ENCODE measurements at regions not wholly inside any gene's neighbourhood (a gene's known extent, or its start where the extent isn't known, plus 50 kb on each side); places are given as distances from the start of the nearest gene placed in this dataset.
"Not testable (repeated sequence)": the region's sequence is repeated elsewhere in the genome, so short reads cannot be mapped to it uniquely, and the experiment has no call there.

- intact Hi-C loops (cut with DNase I), result no loop called here
- ATAC-seq (ENCODE audit: poor library complexity), result peak; percentile 90
- no peak for DNase-seq
These were observed 434.2 kb downstream of the PPARGC1A start for GRCh38 chr4:23455456-23456158.

- intact Hi-C loops (cut with DNase I), result no loop called here
- no peak for DNase-seq
- no peak for ATAC-seq (ENCODE audit: poor library complexity)
These were observed 448.2 kb downstream of the PPARGC1A start for GRCh38 chr4:23441530-23442069.

DNA sequence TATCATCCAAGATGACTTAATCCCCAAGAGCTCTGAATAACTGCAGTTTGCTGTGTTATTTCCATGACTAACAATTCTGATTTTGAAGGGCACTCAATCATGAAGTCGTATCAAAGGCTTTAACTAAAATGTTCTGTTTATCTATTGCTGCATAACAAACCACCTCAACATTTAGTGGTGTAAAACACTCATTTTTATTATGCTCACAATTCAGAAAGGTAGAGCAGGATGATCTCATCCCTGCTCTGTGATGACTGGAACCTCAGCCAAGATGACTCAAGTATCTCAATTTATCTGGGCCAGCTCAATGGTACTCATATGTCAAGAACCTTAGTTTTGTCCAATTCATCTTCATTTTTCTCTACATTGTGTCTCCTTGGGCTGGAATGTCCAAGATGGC lies 451.1 kb downstream of the PPARGC1A start:
- intact Hi-C loops (cut with DNase I), result loop anchor here (2.0 kb wide), 1 partner anchor 14 kb away; no protein-coding TSS in a partner anchor
- DNase-seq, result no peak
- ATAC-seq (ENCODE audit: poor library complexity), result no peak

DNA sequence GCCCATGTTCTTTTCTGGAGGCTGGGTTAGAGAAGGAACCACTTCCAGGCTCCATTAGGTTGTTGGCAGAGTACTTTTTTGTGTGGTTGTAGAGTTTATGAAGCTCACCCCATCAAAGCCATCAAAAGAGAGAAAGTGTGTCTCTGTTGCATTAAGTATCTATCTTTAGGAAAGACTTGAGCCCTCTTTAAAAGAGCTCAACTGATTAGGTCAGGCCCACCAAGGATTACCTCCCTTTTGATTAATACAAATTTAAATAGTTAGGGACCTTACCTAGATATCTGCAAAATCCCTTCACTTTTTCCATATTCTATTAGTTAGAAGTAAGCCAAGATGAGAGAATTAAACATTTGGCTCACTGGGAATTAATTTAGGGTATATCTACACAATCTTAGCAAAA lies 460.4 kb downstream of the PPARGC1A start:
- DNase-seq (no peak), ATAC-seq (ENCODE audit: poor library complexity) (no peak)
- intact Hi-C loops (cut with DNase I), result no loop called here

- DNase-seq (no peak), ATAC-seq (ENCODE audit: poor library complexity) (no peak)
- intact Hi-C loops (cut with DNase I), result no loop called here
These were observed 464.3 kb downstream of the PPARGC1A start for GRCh38 chr4:23425570-23425969.

DNA sequence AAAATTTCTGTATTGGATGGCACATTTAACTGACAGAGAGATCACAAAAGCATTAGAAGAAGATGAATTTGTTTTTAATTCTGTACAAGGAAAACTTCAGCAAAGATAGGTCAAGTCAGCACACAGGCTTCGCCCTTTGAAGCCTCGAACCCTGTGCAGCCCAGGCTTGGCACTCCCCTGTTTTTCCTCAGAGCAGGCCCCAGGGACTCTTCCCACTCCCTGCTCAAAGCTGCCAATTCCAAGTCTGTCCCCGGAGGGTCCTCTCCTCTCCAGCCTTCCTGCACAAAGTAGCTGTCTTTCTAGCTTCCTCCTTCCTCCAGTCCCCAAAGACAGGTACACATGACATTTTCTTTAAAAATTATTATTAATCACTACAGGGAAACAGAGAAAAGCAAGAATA lies 466.3 kb downstream of the PPARGC1A start:
- ATAC-seq (ENCODE audit: poor library complexity), result no peak
- no peak for DNase-seq
- intact Hi-C loops (cut with DNase I), result no loop called here

GRCh38 chr4:23422878-23423277 lies 467.0 kb downstream of the PPARGC1A start:
- DNase-seq, result no peak
- intact Hi-C loops (cut with DNase I), result no loop called here
- no peak for ATAC-seq (ENCODE audit: poor library complexity)

DNA sequence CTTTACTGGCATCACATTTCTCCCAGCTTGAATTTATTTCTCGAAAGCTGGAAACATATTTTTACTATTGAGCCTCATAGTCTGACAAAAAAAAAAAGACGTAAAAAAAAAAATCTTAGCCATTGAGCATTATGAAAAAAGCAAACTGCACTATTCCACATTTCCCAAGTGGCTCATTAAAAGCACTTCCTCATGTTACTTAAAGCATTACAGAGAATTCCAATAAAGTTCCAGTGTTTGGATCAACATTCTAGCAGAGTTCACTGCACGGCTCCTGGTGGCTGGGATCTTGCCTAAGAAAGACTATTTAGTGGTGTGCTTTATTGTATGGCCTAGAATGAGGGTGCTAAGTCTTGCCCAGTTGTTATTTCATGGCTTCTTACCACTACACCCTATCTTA lies 476.2 kb downstream of the PPARGC1A start:
- intact Hi-C loops (cut with DNase I), result no loop called here
- no peak for DNase-seq
- no peak for ATAC-seq (ENCODE audit: poor library complexity)

GRCh38 chr4:23412701-23413100 lies 477.1 kb downstream of the PPARGC1A start:
- intact Hi-C loops (cut with DNase I), result no loop called here
- DNase-seq, result no peak
- no peak for ATAC-seq (ENCODE audit: poor library complexity)

DNA sequence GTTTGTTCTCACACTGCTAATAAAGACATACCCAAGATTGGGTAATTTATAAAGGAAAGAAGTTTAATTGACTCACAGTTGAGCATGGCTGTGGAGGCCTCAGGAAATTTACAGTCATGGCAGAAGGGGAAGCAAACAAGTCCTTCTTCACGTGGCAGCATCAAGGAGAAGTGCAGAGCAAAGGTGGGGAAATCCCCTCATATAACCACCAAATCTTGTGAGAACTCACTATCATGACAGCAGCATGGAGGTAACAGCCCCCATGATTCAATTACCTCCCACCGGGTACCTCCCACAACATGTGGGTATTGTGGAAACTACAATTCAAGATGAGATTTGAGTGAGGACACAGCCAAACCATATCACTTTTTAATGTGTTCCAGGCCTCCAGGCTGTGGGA lies 480.9 kb downstream of the PPARGC1A start:
- intact Hi-C loops (cut with DNase I); DNase-seq; ATAC-seq (ENCODE audit: poor library complexity): not testable (repeated sequence)

- intact Hi-C loops (cut with DNase I), result no loop called here
- ATAC-seq (ENCODE audit: poor library complexity) (no peak), DNase-seq (no peak)
These were observed 488.3 kb downstream of the PPARGC1A start for GRCh38 chr4:23401572-23401971.

GRCh38 chr4:23392860-23393458 lies 496.9 kb downstream of the PPARGC1A start:
- intact Hi-C loops (cut with DNase I), result no loop called here
- DNase-seq, result no peak
- peak; percentile 88 for ATAC-seq (ENCODE audit: poor library complexity)

GRCh38 chr4:23390246-23390645 lies 499.6 kb downstream of the PPARGC1A start:
- no peak for ATAC-seq (ENCODE audit: poor library complexity)
- DNase-seq, result no peak
- intact Hi-C loops (cut with DNase I), result no loop called here

- ATAC-seq (ENCODE audit: poor library complexity), result no peak
- DNase-seq, result no peak
- intact Hi-C loops (cut with DNase I), result no loop called here
These were observed 501.0 kb downstream of the PPARGC1A start for GRCh38 chr4:23388699-23389395.

GRCh38 chr4:23388255-23388654 lies 501.6 kb downstream of the PPARGC1A start:
- DNase-seq (no peak), ATAC-seq (ENCODE audit: poor library complexity) (peak; percentile 75)
- intact Hi-C loops (cut with DNase I), result no loop called here

DNA sequence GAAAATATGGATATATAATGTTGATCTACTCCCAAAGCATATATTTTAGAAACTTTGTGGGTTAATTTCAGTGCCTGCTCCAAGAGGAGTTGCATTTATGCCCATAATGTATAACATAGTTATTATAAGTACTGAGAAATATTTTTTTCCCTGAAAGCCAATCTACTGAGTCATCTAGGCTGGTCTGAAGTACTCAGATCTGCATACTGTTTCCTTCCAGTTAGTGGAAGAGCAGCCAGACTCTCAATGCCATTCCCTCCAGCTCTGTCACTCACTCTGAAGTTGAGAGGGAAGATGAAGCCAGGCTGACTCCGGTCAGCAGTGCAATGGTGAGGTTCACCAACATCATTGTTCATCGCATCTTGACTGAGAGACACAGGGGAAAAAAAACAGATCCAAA lies 505.1 kb downstream of the PPARGC1A start:
- ATAC-seq (ENCODE audit: poor library complexity), result no peak

GRCh38 chr4:23382879-23383278 lies 507.0 kb downstream of the PPARGC1A start:
- ATAC-seq (ENCODE audit: poor library complexity), result no peak
- intact Hi-C loops (cut with DNase I), result no loop called here
- DNase-seq, result no peak

More for the DNA sequence above, 505.1 kb downstream of the PPARGC1A start:
- intact Hi-C loops (cut with DNase I), result no loop called here
- no peak for DNase-seq

- ATAC-seq (ENCODE audit: poor library complexity), result peak; percentile 14
- no peak for DNase-seq
- intact Hi-C loops (cut with DNase I), result no loop called here
These were observed 515.6 kb downstream of the PPARGC1A start for GRCh38 chr4:23374259-23374658.

DNA sequence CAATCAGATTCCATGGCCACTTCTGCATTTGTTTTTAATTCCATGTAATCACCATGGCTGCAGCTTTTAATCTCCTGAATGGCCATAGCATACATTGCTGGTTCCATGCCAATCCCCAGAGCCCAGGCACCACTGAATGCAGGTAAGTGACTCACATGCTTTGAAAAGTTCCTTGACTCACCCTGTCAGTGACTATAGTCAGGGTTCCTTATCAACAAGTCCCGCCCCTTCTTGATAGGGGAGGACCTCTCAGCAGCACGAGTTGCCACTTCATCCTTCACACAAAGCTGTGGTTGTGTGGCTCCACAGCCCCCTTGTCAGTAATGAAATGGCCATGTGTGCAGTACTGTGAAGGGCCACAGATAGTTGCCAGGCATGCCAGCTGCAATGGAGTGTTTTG lies 516.6 kb downstream of the PPARGC1A start:
- ATAC-seq (ENCODE audit: poor library complexity) (peak; percentile 90), DNase-seq (peak; percentile 47)
- intact Hi-C loops (cut with DNase I), result no loop called here

- ATAC-seq (ENCODE audit: poor library complexity) (no peak), DNase-seq (no peak)
- intact Hi-C loops (cut with DNase I), result no loop called here
These were observed 518.3 kb downstream of the PPARGC1A start for GRCh38 chr4:23371533-23371932.

Data from Right ventricle myocardium superior (tissue), 1 donor.